ENCODE measurements at regions not wholly inside any gene's neighbourhood (a gene's known extent, or its start where the extent isn't known, plus 50 kb on each side); places are given as distances from the start of the nearest gene placed in this dataset.

DNA sequence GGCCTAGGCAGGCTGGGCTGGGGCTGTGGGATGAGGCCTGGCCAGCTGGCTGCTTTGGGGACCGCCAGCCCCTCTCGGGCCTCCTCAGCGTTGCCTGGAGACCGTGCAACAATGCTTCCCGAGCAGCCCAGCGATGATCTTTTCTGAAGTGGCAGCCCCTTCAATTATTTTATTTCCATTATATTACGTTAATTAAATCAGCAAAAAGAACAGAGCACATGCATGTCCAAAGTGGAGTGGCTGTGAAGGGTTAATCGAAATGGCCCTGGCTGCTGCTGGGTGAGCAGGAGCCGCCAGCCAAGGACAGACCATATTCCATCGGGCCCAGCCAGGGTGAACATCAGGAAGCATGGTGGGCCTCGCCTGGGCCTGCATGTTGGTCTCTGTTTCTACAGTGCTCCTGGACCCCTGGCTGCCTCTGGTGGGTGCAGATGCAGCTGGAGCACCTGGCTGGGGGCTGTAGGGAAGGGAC is 245.5 kb downstream of the MYCN start:
- TF ChIP-seq, protein P1, sequence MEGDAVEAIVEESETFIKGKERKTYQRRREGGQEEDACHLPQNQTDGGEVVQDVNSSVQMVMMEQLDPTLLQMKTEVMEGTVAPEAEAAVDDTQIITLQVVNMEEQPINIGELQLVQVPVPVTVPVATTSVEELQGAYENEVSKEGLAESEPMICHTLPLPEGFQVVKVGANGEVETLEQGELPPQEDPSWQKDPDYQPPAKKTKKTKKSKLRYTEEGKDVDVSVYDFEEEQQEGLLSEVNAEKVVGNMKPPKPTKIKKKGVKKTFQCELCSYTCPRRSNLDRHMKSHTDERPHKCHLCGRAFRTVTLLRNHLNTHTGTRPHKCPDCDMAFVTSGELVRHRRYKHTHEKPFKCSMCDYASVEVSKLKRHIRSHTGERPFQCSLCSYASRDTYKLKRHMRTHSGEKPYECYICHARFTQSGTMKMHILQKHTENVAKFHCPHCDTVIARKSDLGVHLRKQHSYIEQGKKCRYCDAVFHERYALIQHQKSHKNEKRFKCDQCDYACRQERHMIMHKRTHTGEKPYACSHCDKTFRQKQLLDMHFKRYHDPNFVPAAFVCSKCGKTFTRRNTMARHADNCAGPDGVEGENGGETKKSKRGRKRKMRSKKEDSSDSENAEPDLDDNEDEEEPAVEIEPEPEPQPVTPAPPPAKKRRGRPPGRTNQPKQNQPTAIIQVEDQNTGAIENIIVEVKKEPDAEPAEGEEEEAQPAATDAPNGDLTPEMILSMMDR (IDR thresholded peaks at IDR 0.05; ENCODE audit: insufficient read depth, low read length, poor library complexity, severe bottlenecking) = no peak
- no peak for TF ChIP-seq EZH2phosphoT487 (conservative IDR thresholded peaks at IDR 0.05; ENCODE audit: low read length)
